ENCODE measurements at regions not wholly inside any gene's neighbourhood (a gene's known extent, or its start where the extent isn't known, plus 50 kb on each side); places are given as distances from the start of the nearest gene placed in this dataset.

- no peak for TF ChIP-seq CTCF (conservative IDR thresholded peaks at IDR 0.05; ENCODE audit: low read depth, low read length)
- no peak for DNase-seq (ENCODE audit: low read depth)
- H3K4me3 ChIP-seq (ENCODE audit: low read length), result no peak overlapping the region
Observed at GRCh38 chr6:148064406-148065134, 278.1 kb upstream of the SASH1 start.

GRCh38 chr6:148068437-148069061, 274.1 kb upstream of the SASH1 start:
- no peak for DNase-seq (ENCODE audit: low read depth)
- no peak overlapping the region for H3K4me3 ChIP-seq (ENCODE audit: low read length)
- no peak for TF ChIP-seq CTCF (conservative IDR thresholded peaks at IDR 0.05; ENCODE audit: low read depth, low read length)

GRCh38 chr6:148069256-148069655, 273.4 kb upstream of the SASH1 start:
- H3K4me3 ChIP-seq (ENCODE audit: low read length), result no peak overlapping the region
- no peak for TF ChIP-seq CTCF (conservative IDR thresholded peaks at IDR 0.05; ENCODE audit: low read depth, low read length)
- DNase-seq (ENCODE audit: low read depth), result no peak

- no peak for DNase-seq (ENCODE audit: low read depth)
- TF ChIP-seq CTCF (conservative IDR thresholded peaks at IDR 0.05; ENCODE audit: low read depth, low read length), result no peak
- H3K4me3 ChIP-seq (ENCODE audit: low read length), result no peak overlapping the region
Observed at GRCh38 chr6:148074291-148074690, 268.3 kb upstream of the SASH1 start.

GRCh38 chr6:148074738-148075137, 267.9 kb upstream of the SASH1 start:
- H3K4me3 ChIP-seq (ENCODE audit: low read length), result no peak overlapping the region
- no peak for TF ChIP-seq CTCF (conservative IDR thresholded peaks at IDR 0.05; ENCODE audit: low read depth, low read length)
- no peak for DNase-seq (ENCODE audit: low read depth)

- no peak for TF ChIP-seq CTCF (conservative IDR thresholded peaks at IDR 0.05; ENCODE audit: low read depth, low read length)
- DNase-seq (ENCODE audit: low read depth), result no peak
- H3K4me3 ChIP-seq (ENCODE audit: low read length), result no peak overlapping the region
Observed at GRCh38 chr6:148075352-148075751, 267.3 kb upstream of the SASH1 start.

GRCh38 chr6:148076051-148076450, 266.6 kb upstream of the SASH1 start:
- H3K4me3 ChIP-seq (ENCODE audit: low read length), result no peak overlapping the region
- no peak for DNase-seq (ENCODE audit: low read depth)
- no peak for TF ChIP-seq CTCF (conservative IDR thresholded peaks at IDR 0.05; ENCODE audit: low read depth, low read length)

All from retinal pigment epithelial cell (primary cell).